ENCODE measurements at regions not wholly inside any gene's neighbourhood (a gene's known extent, or its start where the extent isn't known, plus 50 kb on each side); places are given as distances from the start of the nearest gene placed in this dataset.
"Not testable (repeated sequence)": the region's sequence is repeated elsewhere in the genome, so short reads cannot be mapped to it uniquely, and the experiment has no call there.

DNA sequence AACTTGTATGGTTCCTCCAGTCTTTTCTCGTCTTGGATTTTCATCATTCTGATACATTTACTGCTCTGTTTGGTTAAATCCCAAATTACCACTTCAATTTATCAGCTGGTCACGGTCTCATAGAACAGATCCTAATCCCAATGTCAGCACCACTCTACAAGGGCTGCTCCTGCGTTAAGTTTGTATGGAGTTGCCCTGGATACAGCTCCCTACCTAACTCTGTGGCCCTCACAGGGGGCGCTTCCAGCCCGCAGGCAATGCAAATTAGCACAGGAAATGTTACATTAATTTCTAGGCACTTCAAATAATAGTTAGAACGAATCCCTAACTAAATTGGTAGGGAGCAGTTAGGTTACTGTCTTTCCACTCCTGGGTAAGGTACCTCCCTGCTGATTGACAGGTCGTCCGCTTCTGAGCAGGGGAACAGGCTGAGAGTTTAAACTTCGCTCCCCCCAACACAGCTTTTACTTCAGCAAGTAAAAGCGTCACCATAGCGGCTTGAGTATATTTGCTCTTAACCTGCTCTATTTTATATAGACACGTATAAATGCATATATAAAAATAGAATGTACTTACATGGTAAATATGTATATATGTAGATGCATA is 238.5 kb upstream of the FANCL start:
- no peak overlapping the region for H3K4me3 ChIP-seq (ENCODE audit: low read depth, low read length)
- H3K27me3 ChIP-seq (ENCODE audit: insufficient read depth, low read depth, severe bottlenecking), result no peaks in the 10 kb centered on the region
- no peak overlapping the region for H3K27ac ChIP-seq
- TF ChIP-seq, protein P1, sequence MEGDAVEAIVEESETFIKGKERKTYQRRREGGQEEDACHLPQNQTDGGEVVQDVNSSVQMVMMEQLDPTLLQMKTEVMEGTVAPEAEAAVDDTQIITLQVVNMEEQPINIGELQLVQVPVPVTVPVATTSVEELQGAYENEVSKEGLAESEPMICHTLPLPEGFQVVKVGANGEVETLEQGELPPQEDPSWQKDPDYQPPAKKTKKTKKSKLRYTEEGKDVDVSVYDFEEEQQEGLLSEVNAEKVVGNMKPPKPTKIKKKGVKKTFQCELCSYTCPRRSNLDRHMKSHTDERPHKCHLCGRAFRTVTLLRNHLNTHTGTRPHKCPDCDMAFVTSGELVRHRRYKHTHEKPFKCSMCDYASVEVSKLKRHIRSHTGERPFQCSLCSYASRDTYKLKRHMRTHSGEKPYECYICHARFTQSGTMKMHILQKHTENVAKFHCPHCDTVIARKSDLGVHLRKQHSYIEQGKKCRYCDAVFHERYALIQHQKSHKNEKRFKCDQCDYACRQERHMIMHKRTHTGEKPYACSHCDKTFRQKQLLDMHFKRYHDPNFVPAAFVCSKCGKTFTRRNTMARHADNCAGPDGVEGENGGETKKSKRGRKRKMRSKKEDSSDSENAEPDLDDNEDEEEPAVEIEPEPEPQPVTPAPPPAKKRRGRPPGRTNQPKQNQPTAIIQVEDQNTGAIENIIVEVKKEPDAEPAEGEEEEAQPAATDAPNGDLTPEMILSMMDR (IDR thresholded peaks at IDR 0.05; ENCODE audit: low read depth, low read length), result no peak
- no peak for DNase-seq
- H3K9me3 ChIP-seq (ENCODE audit: severe bottlenecking), result no peaks in the 10 kb centered on the region
- H3K36me3 ChIP-seq, result no peaks in the 10 kb centered on the region

DNA sequence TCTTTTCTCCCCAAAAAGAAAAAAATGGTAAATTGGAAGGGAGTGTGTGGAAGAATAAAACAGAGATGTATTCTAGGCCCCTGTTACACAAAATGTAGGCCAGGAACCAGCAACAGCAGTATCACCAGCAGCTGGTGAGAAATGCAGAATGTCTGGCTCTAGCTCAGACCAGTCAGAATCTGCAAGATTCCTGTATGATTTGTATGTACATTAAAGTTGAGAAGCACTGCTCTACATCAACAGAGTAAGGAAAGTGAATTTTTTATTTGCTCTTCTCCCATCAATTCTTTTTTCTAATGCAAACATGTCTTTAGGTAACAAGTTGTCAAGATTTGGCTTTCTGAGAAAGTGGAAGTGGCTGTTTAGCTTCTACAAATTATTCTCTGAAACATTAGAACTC is 235.4 kb upstream of the FANCL start:
- DNase-seq, result no peak
- no peaks in the 10 kb centered on the region for H3K36me3 ChIP-seq
- no peak overlapping the region for H3K27ac ChIP-seq
- TF ChIP-seq, protein P1 (IDR thresholded peaks at IDR 0.05; ENCODE audit: low read depth, low read length), result no peak
- no peaks in the 10 kb centered on the region for H3K27me3 ChIP-seq (ENCODE audit: insufficient read depth, low read depth, severe bottlenecking)
- H3K9me3 ChIP-seq (ENCODE audit: severe bottlenecking), result no peaks in the 10 kb centered on the region
- H3K4me3 ChIP-seq (ENCODE audit: low read depth, low read length), result no peak overlapping the region

- no peaks in the 10 kb centered on the region for H3K36me3 ChIP-seq
- H3K27ac ChIP-seq, result no peak overlapping the region
- no peak overlapping the region for H3K4me3 ChIP-seq (ENCODE audit: low read depth, low read length)
- no peaks in the 10 kb centered on the region for H3K9me3 ChIP-seq (ENCODE audit: severe bottlenecking)
- TF ChIP-seq, protein P1 (IDR thresholded peaks at IDR 0.05; ENCODE audit: low read depth, low read length), result no peak
- DNase-seq, result no peak
- H3K27me3 ChIP-seq (ENCODE audit: insufficient read depth, low read depth, severe bottlenecking), result no peaks in the 10 kb centered on the region
These were observed 234.6 kb upstream of the FANCL start for GRCh38 chr2:58475756-58476155.

DNA sequence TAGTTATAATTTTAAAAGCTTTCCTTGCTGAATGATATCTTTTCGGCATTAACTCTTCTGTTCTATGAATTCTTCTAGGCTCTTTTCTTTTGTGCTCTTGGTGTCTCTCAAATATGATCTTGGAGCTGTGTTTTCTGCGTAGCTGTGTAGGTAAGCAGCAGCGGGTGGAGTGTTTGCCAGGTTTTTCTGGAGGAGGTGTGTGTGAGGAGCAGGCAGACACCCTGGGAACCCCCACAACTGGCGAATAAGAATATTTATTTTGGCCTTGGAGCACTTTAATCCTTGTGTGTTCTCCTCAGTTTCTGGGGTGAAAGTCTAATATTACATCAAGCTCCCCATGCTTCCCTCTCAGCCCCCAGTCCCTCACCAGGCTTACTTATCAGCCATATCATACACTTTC is 232.0 kb upstream of the FANCL start:
- Histone ChIP-seq H3K9me3 (ENCODE audit: severe bottlenecking) (no peaks in the 10 kb centered on the region), H3K4me3 (ENCODE audit: low read depth, low read length) (no peak overlapping the region), H3K27ac (no peak overlapping the region), H3K36me3 (no peaks in the 10 kb centered on the region), H3K27me3 (ENCODE audit: insufficient read depth, low read depth, severe bottlenecking) (no peaks in the 10 kb centered on the region)
- DNase-seq, result no peak
- TF ChIP-seq, protein P1 (IDR thresholded peaks at IDR 0.05; ENCODE audit: low read depth, low read length), result no peak

DNA sequence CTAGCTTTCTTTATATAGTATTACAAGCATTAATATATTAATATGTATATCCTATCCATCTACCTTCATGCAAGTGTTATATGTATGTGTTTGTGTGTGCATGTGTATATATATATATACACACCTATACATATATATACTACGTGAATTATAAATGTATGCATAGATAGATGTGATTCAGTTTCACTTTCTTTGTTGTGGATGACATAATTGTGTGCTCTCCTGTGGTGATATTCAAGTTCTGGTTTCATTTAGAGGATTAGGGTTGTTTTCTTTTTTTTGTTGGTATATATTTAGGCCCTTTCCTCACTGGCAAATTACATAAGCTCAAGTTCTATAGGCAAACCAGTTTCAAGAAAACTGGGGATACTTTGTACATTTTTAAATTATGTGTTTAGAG is 225.7 kb upstream of the FANCL start:
- no peaks in the 10 kb centered on the region for H3K9me3 ChIP-seq (ENCODE audit: severe bottlenecking)
- no peaks in the 10 kb centered on the region for H3K27me3 ChIP-seq (ENCODE audit: insufficient read depth, low read depth, severe bottlenecking)
- TF ChIP-seq, protein P1 (IDR thresholded peaks at IDR 0.05; ENCODE audit: low read depth, low read length), result no peak
- no peak overlapping the region for H3K27ac ChIP-seq
- H3K4me3 ChIP-seq (ENCODE audit: low read depth, low read length), result no peak overlapping the region
- DNase-seq, result no peak
- H3K36me3 ChIP-seq, result no peaks in the 10 kb centered on the region

GRCh38 chr2:58466021-58466420 is 224.9 kb upstream of the FANCL start:
- H3K27ac ChIP-seq; DNase-seq; H3K36me3 ChIP-seq; H3K27me3 ChIP-seq (ENCODE audit: insufficient read depth, low read depth, severe bottlenecking); H3K4me3 ChIP-seq (ENCODE audit: low read depth, low read length); H3K9me3 ChIP-seq (ENCODE audit: severe bottlenecking): not testable (repeated sequence)

Data from WERI-Rb-1 (cell line).